Uterus (tissue), 2 donors: ENCODE measurements at regions not wholly inside any gene's neighbourhood (a gene's known extent, or its start where the extent isn't known, plus 50 kb on each side); places are given as distances from the start of the nearest gene placed in this dataset.

Source experiments
- POLR2A ChIP-seq, 2 donors: fragments of 450-650 bp; IDR thresholded peaks; one replicate each; pipeline ENCODE4 v1.6.1; 2016; ENCODE audit warnings: antibody characterized with exemption in 2 of 2, mild to moderate bottlenecking in 1 of 2, moderate library complexity in 1 of 2
- TF ChIP-seq, protein P1 (sequence below), 4 experiments: fragments of 200-600 bp in 2 of 4; fragments of 450-650 bp in 2 of 4; sonication (generic) in 2 of 4; IDR thresholded peaks; one replicate each; pipeline ENCODE4 v1.5.1; 2016 to 2019; ENCODE audit warnings: antibody characterized with exemption in 4 of 4, mild to moderate bottlenecking in 2 of 4, moderate library complexity in 1 of 4

DNA sequence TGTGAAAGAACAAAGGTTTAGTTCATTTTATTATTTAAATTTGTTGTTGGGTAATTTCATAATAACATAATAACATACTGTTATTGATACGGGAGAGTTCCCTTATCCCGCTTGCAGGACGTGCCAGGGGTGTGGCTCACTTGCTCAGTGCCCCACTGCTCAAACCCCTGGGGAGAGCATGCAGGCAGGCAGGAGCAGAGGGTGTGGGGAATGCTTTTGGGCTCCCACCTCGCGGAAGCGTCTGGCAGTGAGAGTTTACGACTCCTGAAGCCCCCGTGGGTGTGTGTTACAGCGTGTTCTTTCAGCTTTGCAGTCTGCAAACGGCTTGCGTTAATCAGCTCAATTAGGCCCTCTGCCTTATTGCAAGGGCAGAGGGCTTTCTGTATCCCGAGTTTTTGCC is 675.9 kb downstream of the SEMA5A start:
- no peak for TF ChIP-seq POLR2A (IDR thresholded peaks at IDR 0.05)
- TF ChIP-seq, protein P1, sequence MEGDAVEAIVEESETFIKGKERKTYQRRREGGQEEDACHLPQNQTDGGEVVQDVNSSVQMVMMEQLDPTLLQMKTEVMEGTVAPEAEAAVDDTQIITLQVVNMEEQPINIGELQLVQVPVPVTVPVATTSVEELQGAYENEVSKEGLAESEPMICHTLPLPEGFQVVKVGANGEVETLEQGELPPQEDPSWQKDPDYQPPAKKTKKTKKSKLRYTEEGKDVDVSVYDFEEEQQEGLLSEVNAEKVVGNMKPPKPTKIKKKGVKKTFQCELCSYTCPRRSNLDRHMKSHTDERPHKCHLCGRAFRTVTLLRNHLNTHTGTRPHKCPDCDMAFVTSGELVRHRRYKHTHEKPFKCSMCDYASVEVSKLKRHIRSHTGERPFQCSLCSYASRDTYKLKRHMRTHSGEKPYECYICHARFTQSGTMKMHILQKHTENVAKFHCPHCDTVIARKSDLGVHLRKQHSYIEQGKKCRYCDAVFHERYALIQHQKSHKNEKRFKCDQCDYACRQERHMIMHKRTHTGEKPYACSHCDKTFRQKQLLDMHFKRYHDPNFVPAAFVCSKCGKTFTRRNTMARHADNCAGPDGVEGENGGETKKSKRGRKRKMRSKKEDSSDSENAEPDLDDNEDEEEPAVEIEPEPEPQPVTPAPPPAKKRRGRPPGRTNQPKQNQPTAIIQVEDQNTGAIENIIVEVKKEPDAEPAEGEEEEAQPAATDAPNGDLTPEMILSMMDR (IDR thresholded peaks at IDR 0.05): no peak
